ENCODE measurements at regions not wholly inside any gene's neighbourhood (a gene's known extent, or its start where the extent isn't known, plus 50 kb on each side); places are given as distances from the start of the nearest gene placed in this dataset.
A peak's percentile ranks its signal among the peaks of the same experiment; 100 is the strongest.
"Not testable (repeated sequence)": the region's sequence is repeated elsewhere in the genome, so short reads cannot be mapped to it uniquely, and the experiment has no call there.

DNA sequence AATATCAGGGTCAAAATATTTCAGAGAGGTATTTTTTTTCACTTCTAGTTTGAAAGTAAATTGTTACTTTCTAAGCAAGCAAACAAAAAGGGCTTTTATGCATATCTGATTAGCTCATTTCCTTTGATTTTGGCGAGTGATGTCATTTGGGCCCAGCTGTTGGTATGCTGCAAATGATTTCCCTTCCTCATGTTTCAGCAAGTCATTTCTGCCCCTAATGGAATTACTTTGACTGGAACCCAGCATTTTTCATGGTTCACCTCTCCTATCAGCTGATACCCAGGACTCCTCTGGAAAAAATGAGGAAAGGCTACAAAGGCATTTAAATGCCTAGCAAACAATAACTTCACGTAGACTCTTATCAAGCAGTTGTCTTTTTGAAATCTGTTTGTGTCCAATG is 500.6 kb downstream of the EBF1 start:
- no peak for DNase-seq (ENCODE audit: low read depth, low spot score)
- Histone ChIP-seq H3K4me3 (no peak overlapping the region), H3K9ac (ENCODE audit: insufficient read length) (no peak overlapping the region), H3K36me3 (ENCODE audit: insufficient read depth, low read length) (no peaks in the 10 kb centered on the region), H3K9me3 (ENCODE audit: low read depth, low read length) (no peaks in the 10 kb centered on the region; the same call in 1 of the 2 replicates), H3K27ac (no peak overlapping the region)
- TF ChIP-seq EZH2 (IDR thresholded peaks at IDR 0.05) (no peak), FOXP2 (optimal IDR thresholded peaks at IDR 0.05; ENCODE audit: control extremely low read depth, extremely low read length, insufficient read depth) (no peak), POLR2AphosphoS5 (IDR thresholded peaks at IDR 0.05; ENCODE audit: borderline replicate concordance, low read depth, low read length) (no peak)

DNA sequence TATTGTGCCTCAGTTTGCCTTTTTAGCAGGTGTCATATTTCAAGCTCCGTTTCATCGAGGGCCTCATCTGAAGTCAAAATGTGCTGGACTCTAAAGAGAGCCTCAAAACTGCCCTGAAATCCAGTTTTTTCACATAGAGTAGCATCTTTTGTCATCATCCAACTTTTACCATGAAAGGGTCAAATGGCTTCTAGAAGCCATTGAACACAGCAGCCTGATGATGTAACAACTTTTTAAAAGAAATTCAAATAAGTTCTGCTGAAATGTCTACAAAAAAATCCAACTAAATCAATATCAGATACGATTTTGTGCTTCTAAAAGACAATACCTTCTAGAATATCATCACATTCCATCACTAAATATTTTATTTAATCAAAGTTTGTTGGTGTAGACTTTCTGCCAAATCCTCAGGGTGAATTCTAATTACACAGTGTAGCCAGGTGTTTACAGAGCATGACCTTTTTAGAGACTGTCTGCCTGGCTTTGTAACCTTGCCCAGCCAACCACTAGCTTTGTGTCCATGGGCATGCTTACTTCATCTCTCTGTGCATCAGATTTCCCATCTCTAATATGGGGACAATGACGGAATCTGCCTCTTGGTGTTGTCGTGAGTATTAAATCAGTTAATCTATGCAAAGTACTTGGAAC is 505.0 kb downstream of the EBF1 start:
- no peak for TF ChIP-seq EZH2 (IDR thresholded peaks at IDR 0.05)
- TF ChIP-seq POLR2AphosphoS5 (IDR thresholded peaks at IDR 0.05; ENCODE audit: borderline replicate concordance, low read depth, low read length) = no peak
- no peak for TF ChIP-seq FOXP2 (optimal IDR thresholded peaks at IDR 0.05; ENCODE audit: control extremely low read depth, extremely low read length, insufficient read depth)
- DNase-seq (ENCODE audit: low read depth, low spot score) = no peak
- no peak overlapping the region for H3K9ac ChIP-seq (ENCODE audit: insufficient read length)
- H3K9me3 ChIP-seq (ENCODE audit: low read depth, low read length) = no peaks in the 10 kb centered on the region; the same call in 1 of the 2 replicates
- H3K36me3 ChIP-seq (ENCODE audit: insufficient read depth, low read length) = no peaks in the 10 kb centered on the region
- no peak overlapping the region for H3K27ac ChIP-seq
- H3K4me3 ChIP-seq = no peak overlapping the region

DNA sequence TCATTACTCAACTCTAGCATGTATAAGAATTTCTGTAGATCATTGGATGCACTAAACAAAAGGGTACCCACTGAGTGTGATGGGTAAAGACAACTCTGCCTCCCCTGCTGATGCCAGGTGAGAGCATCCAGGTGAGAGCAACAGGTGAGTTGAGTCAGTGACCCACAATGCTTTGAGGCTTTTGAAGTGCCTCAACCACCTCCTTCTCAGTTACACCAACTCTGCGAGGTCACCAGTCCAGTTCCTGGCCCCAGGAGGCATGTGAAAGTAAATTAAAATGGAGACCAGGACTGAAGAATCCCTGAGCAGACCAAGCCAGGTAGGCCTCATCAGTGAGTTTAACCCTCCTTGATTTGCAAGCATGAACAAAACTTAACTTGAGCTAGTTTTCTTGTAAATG is 505.8 kb downstream of the EBF1 start:
- Histone ChIP-seq H3K4me3 (no peak overlapping the region), H3K9me3 (ENCODE audit: low read depth, low read length) (no peaks in the 10 kb centered on the region; the same call in 1 of the 2 replicates), H3K27ac (no peak overlapping the region), H3K36me3 (ENCODE audit: insufficient read depth, low read length) (no peaks in the 10 kb centered on the region), H3K9ac (ENCODE audit: insufficient read length) (no peak overlapping the region)
- no peak for TF ChIP-seq POLR2AphosphoS5 (IDR thresholded peaks at IDR 0.05; ENCODE audit: borderline replicate concordance, low read depth, low read length)
- no peak for TF ChIP-seq EZH2 (IDR thresholded peaks at IDR 0.05)
- TF ChIP-seq FOXP2 (optimal IDR thresholded peaks at IDR 0.05; ENCODE audit: control extremely low read depth, extremely low read length, insufficient read depth) = no peak
- no peak for DNase-seq (ENCODE audit: low read depth, low spot score)

DNA sequence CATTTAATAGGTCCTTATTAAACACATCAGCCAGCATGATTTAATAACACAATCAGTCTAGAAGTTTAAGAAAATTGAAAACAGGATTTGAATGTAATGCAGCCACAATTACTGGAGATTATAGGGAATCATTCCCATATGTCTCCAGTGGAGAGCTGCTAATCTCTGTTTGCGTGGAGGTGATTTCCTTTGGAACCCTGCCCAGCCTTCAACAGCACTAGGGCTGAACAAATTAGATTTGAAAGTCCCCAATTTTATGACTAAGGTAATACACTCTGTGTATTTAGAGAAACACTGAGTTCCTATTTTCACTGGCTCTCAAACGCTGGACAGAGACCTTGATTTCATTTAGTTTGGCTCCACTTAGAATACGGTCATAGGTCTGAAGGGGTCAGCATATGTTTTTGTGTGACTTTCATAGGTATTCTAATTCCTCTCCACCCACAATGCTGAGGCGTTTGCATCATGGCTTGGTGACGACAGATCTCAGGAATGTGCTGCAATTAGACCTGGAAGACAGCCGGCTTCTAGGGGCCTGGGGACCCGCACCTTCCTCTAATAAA is 508.3 kb downstream of the EBF1 start:
- no peak for DNase-seq (ENCODE audit: low read depth, low spot score)
- H3K27ac ChIP-seq = 0 out of 2 replicates have a peak overlapping the region, but pooled peaks have one; percentile 3

DNA sequence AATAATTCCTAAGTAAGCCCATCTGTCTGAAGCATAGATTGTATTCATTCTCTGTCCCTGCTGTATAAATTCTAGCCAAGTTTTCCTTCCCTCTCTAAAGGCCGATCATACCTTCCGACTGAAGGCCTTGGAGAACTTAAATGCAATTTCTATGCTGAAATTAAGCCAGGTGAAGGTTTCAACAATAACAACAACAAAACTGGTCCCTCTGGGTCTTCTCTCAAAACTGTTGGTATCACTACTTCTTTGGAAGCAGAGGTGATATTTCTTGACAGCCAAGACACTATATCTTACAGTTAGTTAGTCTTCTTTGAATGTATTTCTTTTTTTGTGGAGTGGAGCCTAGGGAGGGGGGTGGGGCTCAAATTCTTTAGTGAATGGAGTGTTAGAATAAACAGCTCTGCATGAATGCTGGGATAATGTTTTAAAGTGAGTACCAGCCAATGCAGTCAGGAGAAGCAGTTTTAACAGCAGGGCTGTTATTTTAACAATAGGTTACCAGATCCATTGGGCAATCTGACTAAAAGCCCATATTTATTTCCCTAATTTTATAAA is 508.9 kb downstream of the EBF1 start:
- TF ChIP-seq EZH2 (IDR thresholded peaks at IDR 0.05) = no peak
- TF ChIP-seq POLR2AphosphoS5 (IDR thresholded peaks at IDR 0.05; ENCODE audit: borderline replicate concordance, low read depth, low read length) = no peak
- TF ChIP-seq FOXP2 (optimal IDR thresholded peaks at IDR 0.05; ENCODE audit: control extremely low read depth, extremely low read length, insufficient read depth) = no peak
- no peak for DNase-seq (ENCODE audit: low read depth, low spot score)
- Histone ChIP-seq H3K9ac (ENCODE audit: insufficient read length) (no peak overlapping the region), H3K36me3 (ENCODE audit: insufficient read depth, low read length) (no peaks in the 10 kb centered on the region), H3K9me3 (ENCODE audit: low read depth, low read length) (no peaks in the 10 kb centered on the region), H3K4me3 (0 out of 2 replicates have a peak overlapping the region, but pooled peaks have one; percentile 37), H3K27ac (peak overlapping the region; percentile 26; the same call in 1 of the 2 replicates)

More for the DNA sequence above, 508.3 kb downstream of the EBF1 start:
- H3K9me3 ChIP-seq (ENCODE audit: low read depth, low read length) = no peaks in the 10 kb centered on the region; the same call in 1 of the 2 replicates
- no peak for TF ChIP-seq FOXP2 (optimal IDR thresholded peaks at IDR 0.05; ENCODE audit: control extremely low read depth, extremely low read length, insufficient read depth)
- no peak for TF ChIP-seq EZH2 (IDR thresholded peaks at IDR 0.05)
- no peak for TF ChIP-seq POLR2AphosphoS5 (IDR thresholded peaks at IDR 0.05; ENCODE audit: borderline replicate concordance, low read depth, low read length)
- H3K4me3 ChIP-seq = peak overlapping the region; percentile 37; the same call in 1 of the 2 replicates
- H3K9ac ChIP-seq (ENCODE audit: insufficient read length) = no peak overlapping the region
- no peaks in the 10 kb centered on the region for H3K36me3 ChIP-seq (ENCODE audit: insufficient read depth, low read length)

DNA sequence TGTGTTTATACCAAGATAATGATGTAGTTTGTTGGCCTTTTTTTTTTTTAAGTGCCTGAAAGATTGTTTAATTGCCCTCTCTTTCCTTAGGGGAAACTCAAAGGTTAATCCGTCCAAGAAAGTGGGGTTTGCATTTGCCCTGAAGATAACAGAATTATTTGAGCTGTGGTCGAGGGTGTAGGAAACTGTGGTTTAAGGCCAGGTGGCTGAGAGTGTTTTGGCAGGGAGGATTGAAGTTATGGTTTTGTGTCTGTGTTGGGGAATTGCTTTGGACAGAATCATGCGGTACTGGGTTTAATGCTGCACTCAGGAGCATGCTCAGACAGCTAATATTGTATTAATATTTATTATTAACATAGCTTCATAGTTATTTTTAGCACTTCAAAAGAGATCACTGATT is 509.8 kb downstream of the EBF1 start:
- H3K4me3 ChIP-seq = peak overlapping the region; percentile 20; the same call in 1 of the 2 replicates
- H3K36me3 ChIP-seq (ENCODE audit: insufficient read depth, low read length) = no peaks in the 10 kb centered on the region
- H3K27ac ChIP-seq = no peak overlapping the region
- no peaks in the 10 kb centered on the region for H3K9me3 ChIP-seq (ENCODE audit: low read depth, low read length)
- no peak for DNase-seq (ENCODE audit: low read depth, low spot score)
- no peak for TF ChIP-seq EZH2 (IDR thresholded peaks at IDR 0.05)
- no peak for TF ChIP-seq POLR2AphosphoS5 (IDR thresholded peaks at IDR 0.05; ENCODE audit: borderline replicate concordance, low read depth, low read length)
- no peak for TF ChIP-seq FOXP2 (optimal IDR thresholded peaks at IDR 0.05; ENCODE audit: control extremely low read depth, extremely low read length, insufficient read depth)
- H3K9ac ChIP-seq (ENCODE audit: insufficient read length) = no peak overlapping the region

DNA sequence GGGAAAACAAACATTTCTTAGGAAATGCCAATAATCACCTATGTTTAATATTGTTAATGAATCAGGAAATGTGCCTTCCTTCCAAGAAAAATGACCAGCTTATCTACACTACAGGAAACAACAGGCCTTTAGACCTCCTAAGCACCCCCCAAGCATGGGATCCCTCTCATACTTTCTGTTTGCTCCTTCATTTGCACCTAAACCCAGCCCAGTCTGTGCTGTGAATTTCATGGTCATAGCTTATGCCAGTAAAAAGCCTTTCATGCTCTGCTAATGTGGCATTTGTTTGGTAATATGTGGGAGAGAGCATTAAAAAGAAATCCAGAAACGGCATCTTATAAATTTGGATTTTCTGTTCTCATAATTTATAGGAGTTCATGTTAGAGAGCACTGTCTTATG is 511.1 kb downstream of the EBF1 start:
- 0 out of 2 replicates have a peak overlapping the region, but pooled peaks have one; percentile 20 for H3K4me3 ChIP-seq
- H3K9ac ChIP-seq (ENCODE audit: insufficient read length) = no peak overlapping the region
- no peak for DNase-seq (ENCODE audit: low read depth, low spot score)
- H3K27ac ChIP-seq = peak overlapping the region; percentile 39; the same call in 1 of the 2 replicates
- no peaks in the 10 kb centered on the region for H3K9me3 ChIP-seq (ENCODE audit: low read depth, low read length)
- TF ChIP-seq FOXP2 (optimal IDR thresholded peaks at IDR 0.05; ENCODE audit: control extremely low read depth, extremely low read length, insufficient read depth) (no peak), EZH2 (IDR thresholded peaks at IDR 0.05) (no peak), POLR2AphosphoS5 (IDR thresholded peaks at IDR 0.05; ENCODE audit: borderline replicate concordance, low read depth, low read length) (no peak)
- H3K36me3 ChIP-seq (ENCODE audit: insufficient read depth, low read length) = no peaks in the 10 kb centered on the region

DNA sequence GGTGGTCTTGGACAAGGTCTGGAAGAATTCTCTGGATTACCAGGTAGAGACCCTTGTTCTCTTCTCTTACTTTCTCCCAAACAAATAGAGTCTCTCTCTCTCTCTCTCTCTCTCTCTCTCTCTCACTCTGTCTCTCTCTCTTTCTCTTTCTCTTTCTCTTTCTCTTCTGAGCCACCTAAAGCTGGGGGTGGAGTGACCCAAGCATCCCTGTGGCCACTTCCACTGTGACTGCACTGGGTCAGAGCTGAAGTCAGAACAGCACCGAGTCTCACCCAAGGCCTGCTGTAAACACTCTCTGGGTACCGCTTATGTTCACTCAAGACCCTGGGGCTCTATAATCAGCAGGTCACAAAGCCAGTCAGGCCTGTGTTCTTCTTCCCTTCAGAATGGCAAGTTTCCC is 513.7 kb downstream of the EBF1 start:
- TF ChIP-seq POLR2AphosphoS5 (IDR thresholded peaks at IDR 0.05; ENCODE audit: borderline replicate concordance, low read depth, low read length) (no peak), FOXP2 (optimal IDR thresholded peaks at IDR 0.05; ENCODE audit: control extremely low read depth, extremely low read length, insufficient read depth) (no peak), EZH2 (IDR thresholded peaks at IDR 0.05) (no peak)
- no peaks in the 10 kb centered on the region for H3K9me3 ChIP-seq (ENCODE audit: low read depth, low read length)
- DNase-seq (ENCODE audit: low read depth, low spot score) = no peak
- H3K36me3 ChIP-seq (ENCODE audit: insufficient read depth, low read length) = no peaks in the 10 kb centered on the region
- no peak overlapping the region for H3K4me3 ChIP-seq
- no peak overlapping the region for H3K9ac ChIP-seq (ENCODE audit: insufficient read length)
- no peak overlapping the region for H3K27ac ChIP-seq

DNA sequence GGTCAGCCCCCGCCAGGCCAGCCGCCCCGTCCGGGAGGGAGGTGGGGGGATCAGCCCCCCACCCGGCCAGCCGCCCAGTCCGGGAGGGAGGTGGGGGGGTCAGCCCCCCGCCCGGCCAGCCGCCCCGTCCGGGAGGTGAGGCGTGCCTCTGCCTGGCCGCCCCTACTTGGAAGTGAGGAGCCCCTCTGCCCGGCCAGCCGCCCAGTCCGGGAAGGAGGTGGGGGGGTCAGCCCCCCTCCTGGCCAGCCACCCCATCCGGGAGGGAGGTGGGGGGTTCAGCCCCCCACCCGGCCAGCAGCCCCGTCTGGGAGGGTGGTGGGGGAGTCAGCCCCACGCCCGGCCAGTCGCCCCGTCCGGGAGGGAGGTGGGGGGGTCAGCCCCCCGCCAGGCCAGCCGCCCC is 517.0 kb downstream of the EBF1 start:
- H3K27ac ChIP-seq; DNase-seq (ENCODE audit: low read depth, low spot score); H3K36me3 ChIP-seq (ENCODE audit: insufficient read depth, low read length); H3K9me3 ChIP-seq (ENCODE audit: low read depth, low read length); H3K4me3 ChIP-seq; H3K9ac ChIP-seq (ENCODE audit: insufficient read length): not testable (repeated sequence)

All from SK-N-MC (cell line).